Right cardiac atrium (tissue), 5 donors: ENCODE measurements at regions not wholly inside any gene's neighbourhood (a gene's known extent, or its start where the extent isn't known, plus 50 kb on each side); places are given as distances from the start of the nearest gene placed in this dataset.

Experiments
- ATAC-seq, 2 donors: fragments of 200-7000 bp; cut with Tn5 transposase; one replicate each; pipeline versions ENCODE4 v1.8.0 to v1.9.1; 2020; ENCODE audit warnings: moderate library complexity in 2 of 2, mild to moderate bottlenecking in 1 of 2
- DNase-seq, 3 donors: peaks; one replicate each; pipeline ENCODE4 v3.0.0-alpha.2; 2020
- H3K27ac ChIP-seq: one replicate; pipeline ENCODE4 v1.5.1; 2013; ENCODE audit warnings: mild to moderate bottlenecking, low read length, control low read depth, moderate library complexity
- H3K27me3 ChIP-seq: one replicate; pipeline ENCODE4 v1.6.1; 2013; ENCODE audit not compliant: control insufficient read depth, insufficient read depth
- H3K4me1 ChIP-seq: one replicate; pipeline ENCODE4 v1.6.1; 2013; ENCODE audit warnings: low read length; ENCODE audit not compliant: control insufficient read depth, insufficient read depth
- H3K4me3 ChIP-seq: one replicate; pipeline ENCODE4 v1.5.1; 2013; ENCODE audit warnings: low read length, control low read depth
- H3K9me3 ChIP-seq: one replicate; pipeline ENCODE4 v1.6.1; 2013; ENCODE audit warnings: low read length; ENCODE audit not compliant: control insufficient read depth
- WGBS: extraction: QIAGEN DNeasy Blood & Tissue Kit; methylation state at CpG from one replicate; pipeline ENCODE4 v1.1.7; 2013; 5-methylcytosine and 5-hydroxymethylcytosine counted together
- intact Hi-C, 4 donors: fragments of 100-400 bp; cut with DNase I; formaldehyde crosslinking; loops; one replicate each; pipeline versions ENCODE4 v1.11.0 to v1.14.0; 2022 to 2023
- donor health status: healthy with polysubstance abuse.
- donor health status: DM: no; HTN: yes; CAD: no.
- donor health status: DM: no; HTN: no; CAD: no.
- donor health status: DM: no; HTN: yes; CAD: no; lungs with severe emphysema.
- donor health status: DM: yes; HTN: yes; CAD: no.

GRCh38 chr22:22037740-22038139 lies 55.2 kb upstream of the TOP3B start:
- ATAC-seq (peak in 1 of 2 donors; percentile 52), DNase-seq (no peak)
- intact Hi-C loops = no loop called here
- Histone ChIP-seq H3K4me1 (no peaks in the 10 kb centered on the region), H3K27me3 (no peaks in the 10 kb centered on the region), H3K27ac (no peak overlapping the region), H3K4me3 (no peak overlapping the region), H3K9me3 (no peaks in the 10 kb centered on the region)
- 81% methylated on average over 1 of the region's 1 CpG for WGBS

- intact Hi-C loops = no loop called here
- Histone ChIP-seq H3K27ac (no peak overlapping the region), H3K9me3 (no peaks in the 10 kb centered on the region), H3K4me3 (no peak overlapping the region), H3K4me1 (peaks cover 3% of the 10 kb centered on the region), H3K27me3 (no peaks in the 10 kb centered on the region)
- DNase-seq = no peak
- ATAC-seq = no peak
Observed at GRCh38 chr22:22037229-22037628, 54.6 kb upstream of the TOP3B start.

DNA sequence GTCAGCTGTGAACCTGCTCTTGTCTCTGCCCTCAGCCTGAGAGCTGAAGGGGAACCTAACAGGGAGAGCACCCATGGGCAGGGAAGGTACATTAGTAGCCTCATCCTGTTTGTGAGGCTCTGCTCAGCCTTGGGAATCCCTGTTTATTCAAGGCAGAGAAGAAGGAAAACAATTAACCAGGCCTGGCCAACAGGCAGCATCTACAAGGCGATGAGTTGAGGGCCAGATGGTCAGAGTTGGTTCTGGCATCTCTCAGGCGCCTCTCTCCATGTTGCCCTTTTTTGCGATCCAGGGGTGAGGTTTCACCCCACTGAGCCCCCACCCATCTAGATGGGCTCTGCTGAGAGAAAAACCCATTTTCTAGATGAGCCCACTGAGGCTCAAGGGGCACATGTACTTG lies 54.0 kb upstream of the TOP3B start:
- intact Hi-C loops = no loop called here

DNA sequence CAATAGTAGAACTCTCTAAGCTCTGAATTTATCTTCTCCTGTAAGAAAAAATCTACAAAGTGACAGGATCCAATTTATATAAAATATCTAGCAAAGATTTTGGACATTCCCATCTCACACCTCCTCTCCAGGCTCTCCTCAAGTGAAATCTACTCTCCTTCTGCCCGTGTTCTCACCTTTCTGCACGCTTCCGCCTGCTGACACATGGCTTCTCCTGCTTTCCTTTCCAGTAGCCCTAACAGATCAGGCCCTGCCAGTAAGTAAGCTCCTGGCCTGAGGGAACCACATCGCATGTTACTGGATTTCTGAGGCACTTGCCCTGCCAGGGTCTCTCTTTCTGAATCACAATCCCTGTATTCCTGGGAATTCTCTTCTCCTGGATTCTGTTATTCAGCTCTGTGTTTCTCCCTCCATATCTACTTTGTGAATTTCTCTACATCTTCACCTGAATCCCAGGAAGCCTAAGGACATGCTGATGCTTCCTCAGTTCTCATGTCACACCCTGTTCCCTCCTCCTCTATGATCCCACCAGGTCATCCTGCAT lies 53.3 kb upstream of the TOP3B start:
- intact Hi-C loops = no loop called here
- Histone ChIP-seq H3K9me3 (no peaks in the 10 kb centered on the region), H3K27ac (no peak overlapping the region), H3K4me3 (no peak overlapping the region), H3K4me1 (peaks cover 6% of the 10 kb centered on the region), H3K27me3 (no peaks in the 10 kb centered on the region)
- WGBS = 82% methylated on average over 4 of the region's 4 CpGs
- ATAC-seq (no peak), DNase-seq (no peak)

More for the DNA sequence above, 54.0 kb upstream of the TOP3B start:
- no peaks in the 10 kb centered on the region for H3K27me3 ChIP-seq
- no peak overlapping the region for H3K27ac ChIP-seq
- WGBS = 94% methylated on average over 3 of the region's 3 CpGs
- H3K4me1 ChIP-seq = peaks cover 6% of the 10 kb centered on the region
- DNase-seq (no peak), ATAC-seq (no peak)
- H3K4me3 ChIP-seq = no peak overlapping the region
- no peaks in the 10 kb centered on the region for H3K9me3 ChIP-seq

DNA sequence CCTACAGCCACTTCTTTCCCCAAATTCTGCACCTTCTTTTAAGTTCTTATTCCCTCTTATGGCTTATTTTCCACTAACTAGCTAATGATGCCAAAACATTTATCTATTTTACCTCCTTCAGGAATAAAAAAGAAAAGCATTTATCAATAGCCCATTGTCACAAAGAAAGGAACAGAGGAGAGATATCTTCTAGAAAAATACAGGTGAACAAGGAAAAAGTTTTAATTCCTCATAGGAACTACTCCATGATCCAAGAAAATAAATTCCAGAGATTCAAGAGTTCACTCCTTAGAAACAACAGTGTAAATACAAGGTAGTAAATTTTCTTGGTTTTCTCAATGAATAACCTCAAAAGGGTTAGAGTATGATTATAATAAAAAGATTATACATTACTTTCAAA lies 52.6 kb upstream of the TOP3B start:
- Histone ChIP-seq H3K27me3 (no peaks in the 10 kb centered on the region), H3K27ac (no peak overlapping the region), H3K4me3 (no peak overlapping the region), H3K4me1 (peaks cover 6% of the 10 kb centered on the region), H3K9me3 (no peaks in the 10 kb centered on the region)
- no peak for DNase-seq
- intact Hi-C loops = no loop called here
- no peak for ATAC-seq

GRCh38 chr22:22034469-22035132 lies 52.0 kb upstream of the TOP3B start:
- WGBS = 82% methylated on average over 3 of the region's 3 CpGs
- no peak for ATAC-seq
- DNase-seq = no peak
- Histone ChIP-seq H3K4me1 (peaks cover 6% of the 10 kb centered on the region), H3K9me3 (no peaks in the 10 kb centered on the region), H3K27me3 (no peaks in the 10 kb centered on the region), H3K4me3 (no peak overlapping the region), H3K27ac (no peak overlapping the region)
- intact Hi-C loops = no loop called here

DNA sequence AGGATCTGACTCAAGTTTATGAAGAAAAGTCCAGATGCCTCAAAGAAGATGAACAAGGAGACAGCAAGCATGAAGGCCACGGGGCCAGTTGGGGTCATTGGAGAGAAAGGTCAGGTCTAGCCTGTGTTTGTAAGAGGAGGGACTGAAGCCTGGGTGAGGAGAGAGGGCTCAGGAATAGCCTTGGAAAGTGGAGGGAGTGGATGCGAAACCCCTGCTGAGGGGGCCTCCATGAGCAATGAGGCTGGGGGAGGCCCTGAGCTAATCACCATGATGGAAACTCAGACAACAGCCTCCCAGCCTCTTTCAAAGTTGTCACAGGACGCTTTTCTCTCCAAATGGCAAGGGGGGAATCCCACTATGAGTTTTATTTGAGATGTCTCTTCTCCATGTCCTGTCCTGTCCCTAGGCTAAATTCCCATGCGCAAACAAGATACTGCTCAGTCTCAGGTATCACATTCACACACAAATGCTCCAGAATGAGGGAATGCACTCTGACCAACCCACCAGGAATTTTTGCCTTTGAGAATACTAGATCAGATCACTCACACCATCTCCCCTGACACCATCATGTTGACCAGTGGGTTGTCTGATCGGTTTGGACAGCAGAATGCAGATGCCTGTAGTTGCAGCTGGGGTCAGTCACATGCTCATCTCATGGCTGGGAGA lies 51.3 kb upstream of the TOP3B start:
- ATAC-seq = no peak
- intact Hi-C loops = no loop called here
- DNase-seq = no peak
- whole genome bisulfite sequencing = 79% methylated on average over 5 of the region's 5 CpGs
- Histone ChIP-seq H3K27ac (no peak overlapping the region), H3K4me1 (peaks cover 6% of the 10 kb centered on the region), H3K27me3 (no peaks in the 10 kb centered on the region), H3K4me3 (no peak overlapping the region), H3K9me3 (no peaks in the 10 kb centered on the region)

- 89% methylated on average over 7 of the region's 7 CpGs for WGBS
- peaks cover 6% of the 10 kb centered on the region for H3K4me1 ChIP-seq
- intact Hi-C loops = no loop called here
Observed at GRCh38 chr22:22032906-22033802, 50.6 kb upstream of the TOP3B start.

GRCh38 chr22:22032099-22032905 lies 49.7 kb upstream of the TOP3B start:
- no peak overlapping the region for H3K4me3 ChIP-seq
- ATAC-seq = no peak
- WGBS = 82% methylated on average over 4 of the region's 4 CpGs
- intact Hi-C loops = no loop called here
- H3K4me1 ChIP-seq = peaks cover 6% of the 10 kb centered on the region
- no peaks in the 10 kb centered on the region for H3K27me3 ChIP-seq
- H3K9me3 ChIP-seq = no peaks in the 10 kb centered on the region
- DNase-seq = no peak
- no peak overlapping the region for H3K27ac ChIP-seq

More at GRCh38 chr22:22032906-22033802, 50.6 kb upstream of the TOP3B start:
- Histone ChIP-seq H3K27ac (no peak overlapping the region), H3K9me3 (no peaks in the 10 kb centered on the region), H3K27me3 (no peaks in the 10 kb centered on the region), H3K4me3 (no peak overlapping the region)
- ATAC-seq = no peak
- no peak for DNase-seq
